H1 (cell line): ENCODE measurements at regions not wholly inside any gene's neighbourhood (a gene's known extent, or its start where the extent isn't known, plus 50 kb on each side); places are given as distances from the start of the nearest gene placed in this dataset.

Experiments
- CTCF ChIA-PET: fragments of 300-600 bp; sonication (Branson Sonifier 250); formaldehyde crosslinking; loops from one replicate; lab custom pipeline; 2021; ENCODE audit not compliant: partially characterized antibody; lab: Charles Lee
- POLR2A ChIA-PET: fragments of 300-600 bp; sonication (Branson Sonifier 250); formaldehyde crosslinking; loops from one replicate; lab custom pipeline; 2021; ENCODE audit warnings: inconsistent platforms; ENCODE audit not compliant: partially characterized antibody; lab: Charles Lee
- DNase-seq, 2 experiments: peaks; one replicate each; pipeline versions ENCODE4 v3.0.0 to v3.0.0-alpha.2; 2010 to 2022; ENCODE audit warnings: low spot score in 2 of 2, low read depth in 1 of 2, mixed read lengths in 1 of 2
- FAIRE-seq: peaks from 2 replicates; lab custom pipeline; 2011; peaks lifted over from hg19 to GRCh38; lab: Jason Lieb, UNC
- H2AFZ ChIP-seq: 2 replicates; pipeline ENCODE4 v1.8.1; 2012; ENCODE audit warnings: low read length, inconsistent platforms
- H2AK5ac ChIP-seq: 2 replicates; pipeline ENCODE4 v1.6.1; 2013; ENCODE audit warnings: low read depth, low read length
- H2BK120ac ChIP-seq: replicated peaks from 2 replicates; pipeline ENCODE3; 2013; ENCODE audit warnings: low read depth, low read length, inconsistent platforms
- H2BK12ac ChIP-seq: 2 replicates; pipeline ENCODE4 v1.6.1; 2013; ENCODE audit warnings: low read depth, low read length
- H2BK15ac ChIP-seq: 2 replicates; pipeline ENCODE4 v1.6.1; 2013; ENCODE audit warnings: low read length
- H2BK20ac ChIP-seq: 2 replicates; pipeline ENCODE4 v1.6.1; 2013; ENCODE audit warnings: low read length
- H2BK5ac ChIP-seq: 2 replicates; pipeline ENCODE4 v1.6.1; 2013; ENCODE audit warnings: low read depth, low read length
- H3K14ac ChIP-seq: 2 replicates; pipeline ENCODE4 v1.6.1; 2013; ENCODE audit warnings: inconsistent platforms; ENCODE audit not compliant: insufficient read length
- H3K18ac ChIP-seq: 2 replicates; pipeline ENCODE4 v1.6.1; 2013; ENCODE audit warnings: low read length; ENCODE audit errors: extremely low read depth
- H3K23ac ChIP-seq: 2 replicates; pipeline ENCODE4 v1.6.1; 2013; ENCODE audit warnings: inconsistent platforms; ENCODE audit not compliant: insufficient read length
- H3K23me2 ChIP-seq: 2 replicates; pipeline ENCODE4 v1.6.1; 2013; ENCODE audit warnings: low read depth, low read length
- H3K27ac ChIP-seq: 2 replicates; pipeline ENCODE4 v1.6.1; 2011; ENCODE audit warnings: low read depth, low read length, inconsistent platforms
- H3K27me3 ChIP-seq, 4 experiments: replicated peaks in 1 of 4; 1 replicate in 1 of 4; 2 replicates in 3 of 4; pipeline versions ENCODE4 v1.6.1 to v1.8.1; 2011 to 2013; ENCODE audit warnings: low read length in 3 of 4, mild to moderate bottlenecking in 3 of 4, inconsistent platforms in 2 of 4, mixed read lengths in 2 of 4, moderate library complexity in 1 of 4; ENCODE audit not compliant: control insufficient read depth in 3 of 4, insufficient read depth in 3 of 4; ENCODE audit errors: extremely low read depth in 1 of 4
- H3K36me3 ChIP-seq, 4 experiments: 2 replicates each; pipeline versions ENCODE4 v1.6.1 to v1.8.1; 2011 to 2013; ENCODE audit warnings: mild to moderate bottlenecking in 4 of 4, low read length in 3 of 4, moderate library complexity in 2 of 4, control low read depth in 1 of 4, inconsistent platforms in 1 of 4; ENCODE audit not compliant: insufficient read depth in 4 of 4, control insufficient read depth in 2 of 4
- H3K4ac ChIP-seq: replicated peaks from 2 replicates; pipeline ENCODE3; 2013; ENCODE audit warnings: low read length, low read depth, mixed read lengths, inconsistent platforms; ENCODE audit not compliant: insufficient read length
- H3K4me1 ChIP-seq, 4 experiments: replicated peaks in 1 of 4; 1 replicate in 1 of 4; 2 replicates in 3 of 4; pipeline versions ENCODE4 v1.6.1 to v1.8.1; 2011 to 2013; ENCODE audit warnings: low read length in 3 of 4, inconsistent platforms in 2 of 4, mixed read lengths in 1 of 4; ENCODE audit not compliant: insufficient read depth in 4 of 4, control insufficient read depth in 3 of 4
- H3K4me2 ChIP-seq, 2 experiments: 2 replicates each; pipeline versions ENCODE4 v1.6.1 to v1.8.1; 2011 to 2013; ENCODE audit warnings: low read depth in 2 of 2, low read length in 2 of 2, control low read depth in 1 of 2, inconsistent platforms in 1 of 2, mild to moderate bottlenecking in 1 of 2; ENCODE audit not compliant: insufficient read depth in 1 of 2
- H3K4me3 ChIP-seq, 4 experiments: fragments of 200-600, 300-600 bp in 1 of 4; sonication (generic), shearing (Covaris generic), sonication (Bioruptor Twin) in 1 of 4; 2 replicates each; pipeline versions ENCODE4 v1.5.1 to v1.8.1; 2011 to 2016; ENCODE audit warnings: low read length in 4 of 4, low read depth in 3 of 4, control low read depth in 2 of 4, inconsistent platforms in 2 of 4, mild to moderate bottlenecking in 2 of 4, mixed read lengths in 1 of 4, moderate library complexity in 1 of 4; ENCODE audit not compliant: insufficient read depth in 2 of 4; ENCODE audit errors: extremely low read depth in 1 of 4
- H3K56ac ChIP-seq: replicated peaks from 2 replicates; pipeline ENCODE3; 2013; ENCODE audit warnings: low read depth, mild to moderate bottlenecking, mixed read lengths, low read length, inconsistent platforms; ENCODE audit not compliant: insufficient read length
- H3K79me1 ChIP-seq: 2 replicates; pipeline ENCODE4 v1.6.1; 2013; ENCODE audit warnings: low read depth, low read length, control low read depth
- H3K79me2 ChIP-seq, 2 experiments: 2 replicates each; pipeline versions ENCODE4 v1.6.1 to v1.8.1; 2012 to 2013; ENCODE audit warnings: low read length in 2 of 2, mild to moderate bottlenecking in 2 of 2, inconsistent platforms in 1 of 2; ENCODE audit not compliant: insufficient read depth in 2 of 2, control insufficient read depth in 1 of 2
- H3K9ac ChIP-seq, 4 experiments: replicated peaks in 1 of 4; 1 replicate in 1 of 4; 2 replicates in 3 of 4; pipeline versions ENCODE4 v1.6.1 to v1.8.1; 2011 to 2013; ENCODE audit warnings: low read depth in 3 of 4, low read length in 3 of 4, control low read depth in 2 of 4, mild to moderate bottlenecking in 2 of 4, moderate library complexity in 2 of 4, inconsistent platforms in 1 of 4; ENCODE audit errors: extremely low read depth in 1 of 4
- H3K9me3 ChIP-seq, 2 experiments: 2 replicates each; pipeline versions ENCODE4 v1.6.1 to v1.8.1; 2012 to 2013; ENCODE audit warnings: mild to moderate bottlenecking in 2 of 2, moderate library complexity in 2 of 2, control low read depth in 1 of 2, inconsistent platforms in 1 of 2, low read depth in 1 of 2, low read length in 1 of 2, mixed read lengths in 1 of 2; ENCODE audit not compliant: insufficient read depth in 2 of 2
- H4K20me1 ChIP-seq, 2 experiments: replicated peaks in 1 of 2; 2 replicates each; pipeline versions ENCODE3 to v1.8.1; 2011 to 2013; ENCODE audit warnings: inconsistent platforms in 2 of 2, low read length in 2 of 2, mild to moderate bottlenecking in 1 of 2; ENCODE audit not compliant: insufficient read depth in 2 of 2, control insufficient read depth in 1 of 2
- H4K5ac ChIP-seq: 2 replicates; pipeline ENCODE4 v1.6.1; 2013; ENCODE audit warnings: low read length, low read depth, mixed read lengths, inconsistent platforms; ENCODE audit not compliant: insufficient read length
- H4K8ac ChIP-seq: 2 replicates; pipeline ENCODE4 v1.8.0; 2013; ENCODE audit warnings: mild to moderate bottlenecking, moderate library complexity, low read length, inconsistent platforms; ENCODE audit not compliant: insufficient read depth; ENCODE audit errors: extremely low read depth
- H4K91ac ChIP-seq: replicated peaks from 2 replicates; pipeline ENCODE3; 2013; ENCODE audit warnings: low read length, mixed read lengths, inconsistent platforms; ENCODE audit not compliant: insufficient read length
- ASH2L ChIP-seq: fragments of 200-600, 300-600 bp; sonication (generic); IDR thresholded peaks from one replicate; pipeline ENCODE4 v1.7.1; 2017; ENCODE audit warnings: low read length
- BCL11A ChIP-seq, 2 experiments: IDR thresholded peaks; one replicate each; pipeline ENCODE4 v1.6.1; 2011; ENCODE audit warnings: low read depth in 2 of 2, low read length in 2 of 2, mild to moderate bottlenecking in 2 of 2
- CTBP2 ChIP-seq: IDR thresholded peaks from 2 replicates; pipeline ENCODE4 v1.7.0; 2011; ENCODE audit warnings: borderline replicate concordance, mild to moderate bottlenecking, moderate library complexity, mixed read lengths, low read length; ENCODE audit not compliant: insufficient read depth, insufficient read length
- EZH2 ChIP-seq: fragments of 200-600 bp; sonication (generic); IDR thresholded peaks from 2 replicates; pipeline ENCODE4 v1.7.1; 2012; ENCODE audit warnings: low read depth, mild to moderate bottlenecking, moderate library complexity, low read length, inconsistent platforms; ENCODE audit not compliant: severe bottlenecking
- GABPA ChIP-seq: IDR thresholded peaks from 2 replicates; pipeline ENCODE4 v1.6.1; 2011; ENCODE audit warnings: mild to moderate bottlenecking, low read length, moderate library complexity, borderline replicate concordance; ENCODE audit not compliant: insufficient read depth
- JUND ChIP-seq: IDR thresholded peaks from 2 replicates; pipeline ENCODE4 v1.6.1; 2011; ENCODE audit warnings: mild to moderate bottlenecking, improper control_type of control experiment, low read length
- KDM5A ChIP-seq: fragments of 200-600 bp; IDR thresholded peaks from 2 replicates; pipeline ENCODE4 v1.7.1; 2012; ENCODE audit warnings: mild to moderate bottlenecking, low read length, inconsistent platforms, mixed read lengths
- RAD21 ChIP-seq, 2 experiments: IDR thresholded peaks in 1 of 2; conservative IDR thresholded peaks in 1 of 2; 2 replicates each; pipeline ENCODE4 v1.6.1; 2011; ENCODE audit warnings: low read depth in 2 of 2, low read length in 2 of 2, improper control_type of control experiment in 1 of 2, inconsistent platforms in 1 of 2, mild to moderate bottlenecking in 1 of 2, moderate library complexity in 1 of 2
- SIRT6 ChIP-seq: IDR thresholded peaks from one replicate; pipeline ENCODE4 v1.7.1; 2012; ENCODE audit warnings: low read length, inconsistent platforms
- WGBS, 2 experiments: shearing (Covaris generic) in 1 of 2; methylation state at CpG; one replicate each; pipeline versions ENCODE4 v1.1.6 to v1.1.7; 2013 to 2015; ENCODE audit warnings: low lambda C conversion rate in 2 of 2, mixed read lengths in 2 of 2, inconsistent platforms in 1 of 2, low coverage in 1 of 2, missing lambda C conversion rate in 1 of 2; ENCODE audit not compliant: insufficient replicate concordance in 2 of 2, insufficient coverage in 1 of 2, insufficient read length in 1 of 2; ENCODE audit errors: extremely low coverage in 1 of 2, missing lambda C conversion rate in 1 of 2; 5-methylcytosine and 5-hydroxymethylcytosine counted together
- TF ChIP-seq, protein P1 (sequence below): IDR thresholded peaks from 2 replicates; pipeline ENCODE4 v1.6.1; 2012; ENCODE audit warnings: low read length, inconsistent platforms

- Histone ChIP-seq H3K4me2 (no peak overlapping the region), H4K5ac (no peak overlapping the region), H3K27ac (no peak overlapping the region), H4K20me1 (no peaks in the 10 kb centered on the region), H3K18ac (no peak overlapping the region), H2BK15ac (no peak overlapping the region), H4K91ac (no peak overlapping the region), H3K4me1 (no peaks in the 10 kb centered on the region), H2BK5ac (no peak overlapping the region), H3K14ac (no peak overlapping the region), H2BK20ac (no peak overlapping the region), H3K36me3 (no peaks in the 10 kb centered on the region), H3K9me3 (peaks cover 0 to 7% of the 10 kb centered on the region in 2 experiments; a peak in 2 of 4 replicates), H3K23me2 (no peaks in the 10 kb centered on the region), H3K56ac (no peak overlapping the region), H2BK12ac (no peak overlapping the region), H3K79me1 (no peaks in the 10 kb centered on the region), H3K79me2 (no peaks in the 10 kb centered on the region), H3K4ac (no peak overlapping the region), H3K9ac (no peak overlapping the region), H3K23ac (no peak overlapping the region), H4K8ac (no peak overlapping the region), H2BK120ac (no peak overlapping the region), H2AFZ (no peak overlapping the region), H2AK5ac (no peak overlapping the region), H3K27me3 (no peaks in the 10 kb centered on the region), H3K4me3 (no peak overlapping the region)
- FAIRE-seq: peak; percentile 63
- POLR2A ChIA-PET: interaction anchor here (1.1 kb wide), 1 partner anchor 128 kb away, joined by 3 read pairs; no protein-coding TSS in a partner anchor
- DNase-seq: peak in 1 of 2 experiments; percentile 80
- CTCF ChIA-PET: interaction anchor here (0.6 to 7.0 kb wide), 46 partner anchors 9 to 785 kb away, joined by 3 to 51 read pairs (median 5); no protein-coding TSS in a partner anchor
- WGBS, 2 experiments: 53% methylated on average over 10 of the region's 12 CpGs; no CpG with 5 or more reads in 1 of the 2 experiments
- no peak for TF ChIP-seq GABPA
- no peak for TF ChIP-seq BCL11A (IDR thresholded peaks at IDR 0.05; ENCODE audit: low read depth in 2 of 2, low read length in 2 of 2)
- peak; percentile 82 to 91 for TF ChIP-seq RAD21 (IDR thresholded peaks at IDR 0.05 in 1 of 2, conservative IDR thresholded peaks at IDR 0.05 in 1 of 2; ENCODE audit: low read depth in 2 of 2, low read length in 2 of 2)
- TF ChIP-seq, protein P1, sequence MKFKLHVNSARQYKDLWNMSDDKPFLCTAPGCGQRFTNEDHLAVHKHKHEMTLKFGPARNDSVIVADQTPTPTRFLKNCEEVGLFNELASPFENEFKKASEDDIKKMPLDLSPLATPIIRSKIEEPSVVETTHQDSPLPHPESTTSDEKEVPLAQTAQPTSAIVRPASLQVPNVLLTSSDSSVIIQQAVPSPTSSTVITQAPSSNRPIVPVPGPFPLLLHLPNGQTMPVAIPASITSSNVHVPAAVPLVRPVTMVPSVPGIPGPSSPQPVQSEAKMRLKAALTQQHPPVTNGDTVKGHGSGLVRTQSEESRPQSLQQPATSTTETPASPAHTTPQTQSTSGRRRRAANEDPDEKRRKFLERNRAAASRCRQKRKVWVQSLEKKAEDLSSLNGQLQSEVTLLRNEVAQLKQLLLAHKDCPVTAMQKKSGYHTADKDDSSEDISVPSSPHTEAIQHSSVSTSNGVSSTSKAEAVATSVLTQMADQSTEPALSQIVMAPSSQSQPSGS: no peak
- no peak for TF ChIP-seq KDM5A
- no peak for TF ChIP-seq JUND
- no peak for TF ChIP-seq SIRT6
- no peak for TF ChIP-seq ASH2L
- TF ChIP-seq CTBP2: no peak
- no peak for TF ChIP-seq EZH2
These were observed 63.5 kb upstream of the CAPRIN1 start for GRCh38 chr11:33987975-33988580.
